CD4-positive, alpha-beta T cell treated with Interleukin-12 subunit alpha and Interleukin-12 subunit beta, for 1 hour (primary cell): ENCODE measurements at regions not wholly inside any gene's neighbourhood (a gene's known extent, or its start where the extent isn't known, plus 50 kb on each side); places are given as distances from the start of the nearest gene placed in this dataset.
A peak's percentile ranks its signal among the peaks of the same experiment; 100 is the strongest.
"Not testable (repeated sequence)": the region's sequence is repeated elsewhere in the genome, so short reads cannot be mapped to it uniquely, and the experiment has no call there.

Experiments used
- DNase-seq: peaks from one replicate; pipeline ENCODE4 v3.0.0-alpha.2; 2020

- DNase-seq: no peak
Observed at GRCh38 chr7:93048136-93048930, 69.4 kb downstream of the SAMD9 start.

GRCh38 chr7:93047514-93048099 is 70.2 kb downstream of the SAMD9 start:
- no peak for DNase-seq

GRCh38 chr7:93046641-93047040 is 71.1 kb downstream of the SAMD9 start:
- no peak for DNase-seq

GRCh38 chr7:93044147-93044810 is 73.5 kb downstream of the SAMD9 start:
- DNase-seq: no peak

- no peak for DNase-seq
Observed at GRCh38 chr7:93043385-93043985, 74.3 kb downstream of the SAMD9 start.

- no peak for DNase-seq
Observed at GRCh38 chr7:93040355-93040754, 77.4 kb downstream of the SAMD9 start.

- no peak for DNase-seq
Observed at GRCh38 chr7:93039786-93040185, 78.0 kb downstream of the SAMD9 start.

GRCh38 chr7:93039282-93039681 is 78.5 kb downstream of the SAMD9 start:
- no peak for DNase-seq

GRCh38 chr7:93036807-93037206 is 81.0 kb downstream of the SAMD9 start:
- peak; percentile 1 for DNase-seq

- DNase-seq: no peak
Observed at GRCh38 chr7:93036149-93036640, 81.6 kb downstream of the SAMD9 start.

GRCh38 chr7:93031795-93032194 is 86.0 kb downstream of the SAMD9 start:
- DNase-seq: no peak

- no peak for DNase-seq
Observed at GRCh38 chr7:93030605-93031225, 87.1 kb downstream of the SAMD9 start.

GRCh38 chr7:93029056-93029455 is 88.7 kb downstream of the SAMD9 start:
- no peak for DNase-seq

- DNase-seq: no peak
Observed at GRCh38 chr7:93028610-93029009, 89.2 kb downstream of the SAMD9 start.

- DNase-seq: no peak
Observed at GRCh38 chr7:93027044-93027443, 90.7 kb downstream of the SAMD9 start.

- no peak for DNase-seq
Observed at GRCh38 chr7:93026425-93026824, 91.4 kb downstream of the SAMD9 start.

GRCh38 chr7:93025389-93025788 is 92.4 kb downstream of the SAMD9 start:
- no peak for DNase-seq

GRCh38 chr7:93022931-93023478 is 94.8 kb downstream of the SAMD9 start:
- not testable (repeated sequence) for DNase-seq

- no peak for DNase-seq
Observed at GRCh38 chr7:93021748-93022147, 96.0 kb downstream of the SAMD9 start.

- DNase-seq: no peak
Observed at GRCh38 chr7:93018716-93019115, 99.1 kb downstream of the SAMD9 start.

GRCh38 chr7:93016681-93017381 is 100.9 kb downstream of the SAMD9 start:
- no peak for DNase-seq
